Calu3 (cell line): ENCODE measurements at regions not wholly inside any gene's neighbourhood (a gene's known extent, or its start where the extent isn't known, plus 50 kb on each side); places are given as distances from the start of the nearest gene placed in this dataset.
"Not testable (repeated sequence)": the region's sequence is repeated elsewhere in the genome, so short reads cannot be mapped to it uniquely, and the experiment has no call there.

Experiments
- BruUV-seq: library from RNA; stranded (reverse); fragments of 400-500 nt; replicated peaks from 2 replicates; lab custom pipeline; 2021; lab: Mats Ljungman, UMichigan
- CTCF ChIA-PET: fragments of 300-600 bp; sonication (Branson Sonifier 250); formaldehyde crosslinking; loops from one replicate; lab custom pipeline; 2022; ENCODE audit warnings: antibody characterized with exemption; lab: Charles Lee
- DNase-seq: peaks from one replicate; pipeline ENCODE4 v3.0.0; 2022
- H3K27ac Mint-ChIP-seq: one replicate; pipeline ENCODE4 v1.8.0; 2022; ENCODE audit warnings: mixed read lengths; ENCODE audit not compliant: unreplicated experiment
- H3K27me3 Mint-ChIP-seq: one replicate; pipeline ENCODE4 v1.8.0; 2022; ENCODE audit warnings: mixed read lengths; ENCODE audit not compliant: unreplicated experiment
- H3K36me3 Mint-ChIP-seq: one replicate; pipeline ENCODE4 v1.8.0; 2022; ENCODE audit warnings: mild to moderate bottlenecking, moderate library complexity, mixed read lengths; ENCODE audit not compliant: insufficient read depth, unreplicated experiment
- H3K4me1 Mint-ChIP-seq: one replicate; pipeline ENCODE4 v1.8.0; 2022; ENCODE audit warnings: mild to moderate bottlenecking, low read depth, mixed read lengths; ENCODE audit not compliant: unreplicated experiment
- H3K4me3 Mint-ChIP-seq: one replicate; pipeline ENCODE4 v1.8.0; 2022; ENCODE audit warnings: mild to moderate bottlenecking, low read depth, moderate library complexity, mixed read lengths; ENCODE audit not compliant: unreplicated experiment
- H3K9me3 Mint-ChIP-seq: one replicate; pipeline ENCODE4 v1.8.0; 2022; ENCODE audit warnings: low read depth, mixed read lengths; ENCODE audit not compliant: unreplicated experiment
- CTCF ChIP-seq: fragments of 200-600 bp; IDR thresholded peaks from one replicate; pipeline ENCODE4 v1.8.0; 2022; ENCODE audit warnings: antibody characterized with exemption; ENCODE audit not compliant: unreplicated experiment
- intact Hi-C: fragments of 100-400 bp; cut with micrococcal nuclease; formaldehyde crosslinking; loops from one replicate; pipeline ENCODE4 v1.10.0; 2022; ENCODE audit not compliant: unreplicated experiment

DNA sequence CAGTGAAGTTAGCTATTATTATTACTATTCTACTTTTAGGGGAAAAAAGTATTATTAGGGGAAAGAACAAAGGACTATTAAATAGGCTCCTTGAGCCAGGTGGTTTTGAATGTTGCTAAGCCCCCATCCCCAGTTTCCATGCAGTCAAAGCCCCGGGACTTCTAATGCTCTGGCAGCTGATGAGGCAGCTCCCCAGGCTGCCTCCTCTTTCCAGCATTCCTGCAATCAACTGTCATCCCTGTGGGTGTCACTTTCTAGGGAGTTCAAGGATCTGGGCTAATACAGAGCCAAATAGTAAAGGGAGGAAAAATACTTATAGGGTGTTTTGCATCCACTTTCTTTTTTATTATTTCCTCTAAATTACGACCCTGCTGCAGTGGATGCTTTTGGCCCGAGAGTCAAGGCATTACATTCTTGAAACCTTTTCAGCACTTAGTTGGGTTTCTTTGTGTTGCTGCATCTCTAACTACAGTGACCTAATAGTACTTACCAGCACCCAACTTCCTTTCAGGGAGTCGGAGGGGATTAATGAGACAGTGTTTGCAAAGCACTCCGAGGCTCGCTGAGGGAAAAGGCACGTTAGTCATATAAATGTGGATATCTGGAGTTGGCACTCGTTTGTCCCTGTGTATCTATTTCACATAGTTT is 303.9 kb upstream of the MAP3K7 start:
- no peaks in the 10 kb centered on the region for H3K27me3 Mint-ChIP-seq
- H3K4me1 Mint-ChIP-seq: no peaks in the 10 kb centered on the region
- H3K9me3 Mint-ChIP-seq: no peaks in the 10 kb centered on the region
- no peaks in the 10 kb centered on the region for H3K36me3 Mint-ChIP-seq
- no peak overlapping the region for H3K27ac Mint-ChIP-seq
- CTCF ChIA-PET: no interaction called here
- no peak for DNase-seq
- TF ChIP-seq CTCF: no peak
- no TSS peak for BruUV-seq
- no peak overlapping the region for H3K4me3 Mint-ChIP-seq
- intact Hi-C loops: no loop called here

- no peak for DNase-seq
- Mint-ChIP-seq H3K9me3 (peaks cover under 1% of the 10 kb centered on the region), H3K27me3 (no peaks in the 10 kb centered on the region), H3K36me3 (no peaks in the 10 kb centered on the region), H3K4me3 (no peak overlapping the region), H3K4me1 (no peaks in the 10 kb centered on the region), H3K27ac (no peak overlapping the region)
- TF ChIP-seq CTCF: no peak
- intact Hi-C loops: no loop called here
- CTCF ChIA-PET: no interaction called here
- no TSS peak for BruUV-seq
Observed at GRCh38 chr6:90887764-90888163, 300.9 kb upstream of the MAP3K7 start.

- TF ChIP-seq CTCF: no peak
- Mint-ChIP-seq H3K36me3 (no peaks in the 10 kb centered on the region), H3K27ac (no peak overlapping the region), H3K9me3 (peaks cover 4% of the 10 kb centered on the region), H3K4me3 (peak overlapping the region; percentile 8), H3K27me3 (no peaks in the 10 kb centered on the region), H3K4me1 (no peaks in the 10 kb centered on the region)
- no peak for DNase-seq
- intact Hi-C loops: no loop called here
- BruUV-seq: no TSS peak
- CTCF ChIA-PET: interaction anchor here (0.6 kb wide), 1 partner anchor 945 kb away, joined by 3 read pairs; no protein-coding TSS in a partner anchor
Observed at GRCh38 chr6:90885611-90886056, 298.8 kb upstream of the MAP3K7 start.

- intact Hi-C loops, H3K4me1 Mint-ChIP-seq, DNase-seq, H3K27ac Mint-ChIP-seq, H3K27me3 Mint-ChIP-seq, H3K4me3 Mint-ChIP-seq, BruUV-seq, H3K9me3 Mint-ChIP-seq, H3K36me3 Mint-ChIP-seq: not testable (repeated sequence)
- CTCF ChIA-PET: interaction anchor here (0.6 kb wide), 1 partner anchor 945 kb away, joined by 3 read pairs; no protein-coding TSS in a partner anchor
Observed at GRCh38 chr6:90885137-90885536, 298.3 kb upstream of the MAP3K7 start.

GRCh38 chr6:90877616-90878015 is 290.7 kb upstream of the MAP3K7 start:
- intact Hi-C loops: no loop called here
- no peak for DNase-seq
- Mint-ChIP-seq H3K9me3 (peaks cover 12% of the 10 kb centered on the region), H3K27ac (peak overlapping the region; percentile 21), H3K36me3 (no peaks in the 10 kb centered on the region), H3K27me3 (peaks cover 25% of the 10 kb centered on the region), H3K4me3 (no peak overlapping the region), H3K4me1 (no peaks in the 10 kb centered on the region)
- no TSS peak for BruUV-seq
- no peak for TF ChIP-seq CTCF
- CTCF ChIA-PET: no interaction called here
